Activated T-helper 17 cell treated with anti-CD3 and anti-CD28 coated beads, Interleukin-2, amount 50 U/mL, for 72 hours (primary cell): ENCODE measurements at regions not wholly inside any gene's neighbourhood (a gene's known extent, or its start where the extent isn't known, plus 50 kb on each side); places are given as distances from the start of the nearest gene placed in this dataset.

ENCODE experiments used
- ATAC-seq: fragments of 150-1000 bp; cut with Tn5 transposase; replicated peaks from 2 replicates; pipeline ENCODE4 v1.10.0; 2021; ENCODE audit warnings: mild to moderate bottlenecking, moderate library complexity
- H3K27ac Mint-ChIP-seq: one replicate; pipeline ENCODE4 v1.8.0; 2022; ENCODE audit warnings: mixed read lengths
- H3K27me3 Mint-ChIP-seq: one replicate; pipeline ENCODE4 v1.8.0; 2022; ENCODE audit warnings: mixed read lengths
- H3K36me3 Mint-ChIP-seq: one replicate; pipeline ENCODE4 v1.8.0; 2022; ENCODE audit warnings: low read depth, mild to moderate bottlenecking, mixed read lengths
- H3K4me1 Mint-ChIP-seq: one replicate; pipeline ENCODE4 v1.8.0; 2022; ENCODE audit warnings: mixed read lengths
- H3K4me3 Mint-ChIP-seq: one replicate; pipeline ENCODE4 v1.8.0; 2022; ENCODE audit warnings: mild to moderate bottlenecking, mixed read lengths
- H3K9me3 Mint-ChIP-seq: one replicate; pipeline ENCODE4 v1.8.0; 2022; ENCODE audit warnings: mixed read lengths

DNA sequence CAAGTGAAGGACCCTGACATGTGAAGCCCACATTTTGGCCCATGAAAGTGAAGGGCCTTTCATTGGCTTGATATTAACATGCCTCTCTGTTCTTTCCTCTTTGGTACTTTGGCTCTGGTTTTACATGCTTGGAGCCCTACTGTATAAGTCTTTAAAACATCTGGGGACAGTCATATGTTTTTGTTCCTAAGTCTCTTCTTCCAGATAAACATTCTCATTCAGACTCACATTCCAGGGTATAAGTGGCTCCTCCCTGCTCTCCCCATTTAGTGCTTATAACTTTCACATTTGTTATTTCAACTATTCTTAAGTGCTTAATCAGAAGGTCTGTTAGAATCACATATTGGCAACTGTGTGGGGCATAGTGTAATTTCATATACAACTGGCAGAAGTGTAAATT is 1932.2 kb upstream of the CELF4 start:
- no peaks in the 10 kb centered on the region for H3K27me3 Mint-ChIP-seq
- H3K27ac Mint-ChIP-seq = no peak overlapping the region
- H3K36me3 Mint-ChIP-seq = no peaks in the 10 kb centered on the region
- H3K9me3 Mint-ChIP-seq = peaks cover 18% of the 10 kb centered on the region
- H3K4me3 Mint-ChIP-seq = no peak overlapping the region
- H3K4me1 Mint-ChIP-seq = no peaks in the 10 kb centered on the region
- no peak for ATAC-seq

DNA sequence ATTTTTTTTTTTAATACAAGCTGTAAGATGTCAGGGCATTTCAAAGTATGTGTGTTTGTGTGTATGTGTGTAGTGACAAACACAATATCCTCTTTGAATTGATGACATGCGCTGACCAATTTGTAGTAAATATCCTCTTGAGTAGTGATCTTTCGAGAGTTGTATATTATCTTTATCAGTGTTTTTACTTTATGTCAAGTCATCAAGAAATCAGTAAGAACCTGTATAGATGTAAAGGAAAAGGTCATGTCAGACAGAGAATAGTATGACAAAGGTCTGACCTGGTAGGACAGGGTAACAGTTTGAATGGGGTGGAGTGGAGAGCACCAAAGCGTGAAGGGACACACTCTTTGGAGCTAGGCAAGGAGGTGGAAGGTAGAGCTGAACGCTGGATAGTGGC is 1931.4 kb upstream of the CELF4 start:
- no peak overlapping the region for H3K4me3 Mint-ChIP-seq
- no peaks in the 10 kb centered on the region for H3K27me3 Mint-ChIP-seq
- H3K27ac Mint-ChIP-seq = no peak overlapping the region
- H3K4me1 Mint-ChIP-seq = no peaks in the 10 kb centered on the region
- ATAC-seq = no peak
- H3K9me3 Mint-ChIP-seq = peaks cover 14% of the 10 kb centered on the region
- H3K36me3 Mint-ChIP-seq = no peaks in the 10 kb centered on the region

DNA sequence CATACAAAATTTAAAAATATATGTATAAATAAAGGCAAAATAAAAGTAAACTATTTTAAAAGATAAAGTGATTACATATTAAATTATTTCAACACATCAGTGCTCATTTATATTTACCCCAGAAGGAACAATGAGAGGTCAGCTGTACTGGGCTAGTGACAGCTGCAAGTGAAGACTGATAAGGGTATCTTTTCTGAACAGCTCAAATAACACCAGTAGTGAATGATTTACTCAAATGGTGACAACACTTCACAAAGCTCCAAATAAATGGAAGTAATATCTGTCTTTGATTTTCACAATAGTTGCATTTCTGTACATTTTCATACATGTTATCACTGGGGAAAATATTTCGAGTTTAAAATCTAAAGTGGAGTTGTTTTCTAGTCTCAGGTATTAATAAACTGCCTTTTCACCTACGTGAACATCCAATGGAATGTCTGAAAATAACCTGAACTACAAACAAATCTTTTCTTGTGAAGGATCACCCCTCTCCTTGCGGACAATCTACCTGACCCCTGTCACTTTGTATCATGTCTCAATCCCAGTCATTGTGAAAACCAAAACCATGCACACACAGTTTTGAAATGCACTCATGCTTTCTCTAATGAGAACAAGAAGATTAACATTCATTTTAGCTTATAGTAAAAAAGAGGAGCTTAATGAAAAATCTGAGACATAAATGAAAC is 1928.8 kb upstream of the CELF4 start:
- Mint-ChIP-seq H3K4me1 (no peaks in the 10 kb centered on the region), H3K9me3 (peaks cover 25% of the 10 kb centered on the region), H3K27ac (no peak overlapping the region), H3K36me3 (no peaks in the 10 kb centered on the region), H3K4me3 (no peak overlapping the region), H3K27me3 (no peaks in the 10 kb centered on the region)
- ATAC-seq = no peak

DNA sequence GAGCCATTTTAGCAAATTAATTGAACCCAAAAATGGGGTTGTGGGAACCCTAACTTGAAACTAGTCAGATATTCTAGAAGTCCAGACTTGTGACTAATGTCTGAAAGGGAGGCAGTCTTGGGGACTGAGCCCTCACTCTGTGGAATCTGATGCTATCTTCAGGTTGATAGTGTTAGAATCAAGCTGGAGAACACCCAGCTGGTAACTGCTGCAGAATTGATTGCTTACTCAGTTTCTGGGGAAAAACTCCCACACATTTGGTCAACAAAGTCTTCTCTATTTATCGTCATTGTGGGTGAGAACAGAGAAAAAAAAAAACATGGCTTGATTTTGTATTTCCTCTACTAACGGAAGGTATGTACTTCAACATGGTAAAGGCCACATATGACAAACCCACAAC is 1925.8 kb upstream of the CELF4 start:
- H3K27me3 Mint-ChIP-seq = no peaks in the 10 kb centered on the region
- H3K27ac Mint-ChIP-seq = no peak overlapping the region
- H3K4me1 Mint-ChIP-seq = no peaks in the 10 kb centered on the region
- no peak overlapping the region for H3K4me3 Mint-ChIP-seq
- H3K36me3 Mint-ChIP-seq = no peaks in the 10 kb centered on the region
- ATAC-seq = no peak
- H3K9me3 Mint-ChIP-seq = peaks cover 18% of the 10 kb centered on the region

DNA sequence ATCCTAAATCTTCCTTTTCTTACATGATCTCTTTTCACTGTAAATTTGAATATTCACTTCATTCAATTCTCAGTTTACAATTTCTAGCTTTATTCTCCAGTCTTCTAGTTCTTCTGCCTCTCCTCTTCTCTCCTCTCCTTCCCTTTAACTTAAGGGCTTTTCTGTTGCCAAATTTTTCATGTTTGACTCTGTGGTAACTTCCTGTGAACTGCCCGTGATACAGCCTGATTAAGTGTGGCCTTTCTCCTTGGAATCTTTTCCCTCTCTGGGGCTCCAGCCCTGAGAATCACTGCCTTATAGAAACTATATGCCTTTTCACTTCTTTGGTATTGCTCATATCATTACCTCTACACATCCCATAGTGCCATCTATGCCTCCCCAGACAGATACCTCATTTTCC is 1923.8 kb upstream of the CELF4 start:
- Mint-ChIP-seq H3K27ac (no peak overlapping the region), H3K9me3 (peaks cover 21% of the 10 kb centered on the region), H3K4me1 (no peaks in the 10 kb centered on the region), H3K4me3 (no peak overlapping the region), H3K27me3 (no peaks in the 10 kb centered on the region), H3K36me3 (no peaks in the 10 kb centered on the region)
- ATAC-seq = no peak

DNA sequence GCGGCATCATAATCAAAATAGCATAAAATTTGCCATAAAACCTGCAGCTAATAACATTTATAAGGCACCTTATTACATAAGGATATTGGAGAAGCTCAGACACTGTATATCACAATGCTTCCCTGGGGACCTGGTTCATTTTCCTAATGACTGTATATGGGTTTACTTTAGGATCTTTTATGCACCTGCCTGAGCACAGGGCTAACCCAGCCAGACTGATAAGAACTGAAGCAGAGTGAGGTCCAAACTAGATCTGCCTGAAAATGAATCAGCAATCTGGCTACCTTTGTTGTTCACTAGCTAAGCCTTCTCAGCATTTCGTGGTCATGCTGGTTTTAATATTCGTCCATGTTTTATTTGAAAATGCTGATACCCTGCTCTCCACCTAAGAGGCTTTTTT is 1922.3 kb upstream of the CELF4 start:
- Mint-ChIP-seq H3K4me1 (no peaks in the 10 kb centered on the region), H3K36me3 (no peaks in the 10 kb centered on the region), H3K9me3 (peaks cover 21% of the 10 kb centered on the region), H3K27me3 (no peaks in the 10 kb centered on the region), H3K27ac (no peak overlapping the region), H3K4me3 (no peak overlapping the region)
- ATAC-seq = no peak

DNA sequence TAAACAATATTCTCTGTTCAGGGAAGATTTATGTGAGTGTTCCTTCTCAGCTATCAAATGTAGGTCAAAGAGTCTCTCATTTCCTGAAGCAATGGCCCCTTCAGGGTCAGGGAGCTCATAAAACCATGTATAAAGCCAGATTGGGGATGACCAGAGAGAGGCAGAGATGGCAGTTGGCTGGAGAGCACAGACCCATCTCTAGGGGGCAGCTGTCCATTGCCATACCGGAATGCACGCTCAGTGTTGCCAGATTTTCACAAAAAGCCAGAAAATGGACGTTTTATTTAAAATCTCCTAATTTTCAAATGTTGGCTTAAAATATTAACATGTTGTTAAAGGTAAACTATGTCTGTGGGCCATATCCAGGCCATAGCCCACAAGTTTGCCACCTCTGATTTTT is 1920.7 kb upstream of the CELF4 start:
- Mint-ChIP-seq H3K27me3 (no peaks in the 10 kb centered on the region), H3K36me3 (no peaks in the 10 kb centered on the region), H3K9me3 (peaks cover 17% of the 10 kb centered on the region), H3K27ac (no peak overlapping the region), H3K4me1 (no peaks in the 10 kb centered on the region), H3K4me3 (no peak overlapping the region)
- no peak for ATAC-seq

DNA sequence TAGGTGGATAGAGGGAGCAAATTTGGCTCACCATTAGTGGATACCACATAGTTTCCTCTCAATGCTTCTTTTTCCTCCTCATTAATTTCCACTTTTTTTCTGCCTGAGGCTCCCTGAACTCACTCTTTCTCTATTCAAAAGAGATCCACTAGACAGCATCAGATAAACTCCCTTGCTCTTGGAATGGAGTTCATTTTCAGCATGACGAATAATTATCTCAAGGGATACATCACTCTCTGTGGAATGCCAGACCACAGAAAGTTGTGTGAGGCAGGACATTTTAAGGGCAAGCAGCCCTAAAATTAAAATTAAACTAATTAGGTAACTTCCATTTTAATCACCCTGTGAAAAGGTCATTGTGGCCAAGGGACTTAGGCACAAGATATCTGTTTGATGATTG is 1920.1 kb upstream of the CELF4 start:
- Mint-ChIP-seq H3K4me1 (no peaks in the 10 kb centered on the region), H3K9me3 (peaks cover 16% of the 10 kb centered on the region), H3K27me3 (no peaks in the 10 kb centered on the region), H3K36me3 (no peaks in the 10 kb centered on the region), H3K4me3 (no peak overlapping the region), H3K27ac (no peak overlapping the region)
- ATAC-seq = no peak

DNA sequence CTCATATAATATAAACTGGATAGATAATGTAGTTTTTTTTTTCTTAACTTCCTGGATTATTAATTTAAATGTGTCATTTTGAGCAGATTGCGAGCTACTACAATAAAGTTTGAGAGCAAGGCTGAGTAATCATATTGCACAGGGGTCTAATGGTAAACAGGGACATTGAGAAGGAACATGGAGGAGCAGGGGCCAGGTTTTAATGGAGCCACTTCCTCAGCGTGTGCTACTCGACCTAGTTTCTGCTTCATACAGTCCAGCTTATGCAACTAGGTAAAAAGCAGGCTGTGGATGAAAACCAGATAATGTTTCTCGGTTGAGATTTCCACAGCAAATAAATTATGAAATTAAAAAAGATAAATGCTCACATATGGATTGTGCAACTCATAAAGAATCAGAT is 1915.7 kb upstream of the CELF4 start:
- Mint-ChIP-seq H3K27ac (no peak overlapping the region), H3K4me3 (no peak overlapping the region), H3K27me3 (no peaks in the 10 kb centered on the region), H3K36me3 (no peaks in the 10 kb centered on the region), H3K4me1 (no peaks in the 10 kb centered on the region), H3K9me3 (peaks cover 8% of the 10 kb centered on the region)
- ATAC-seq = no peak

DNA sequence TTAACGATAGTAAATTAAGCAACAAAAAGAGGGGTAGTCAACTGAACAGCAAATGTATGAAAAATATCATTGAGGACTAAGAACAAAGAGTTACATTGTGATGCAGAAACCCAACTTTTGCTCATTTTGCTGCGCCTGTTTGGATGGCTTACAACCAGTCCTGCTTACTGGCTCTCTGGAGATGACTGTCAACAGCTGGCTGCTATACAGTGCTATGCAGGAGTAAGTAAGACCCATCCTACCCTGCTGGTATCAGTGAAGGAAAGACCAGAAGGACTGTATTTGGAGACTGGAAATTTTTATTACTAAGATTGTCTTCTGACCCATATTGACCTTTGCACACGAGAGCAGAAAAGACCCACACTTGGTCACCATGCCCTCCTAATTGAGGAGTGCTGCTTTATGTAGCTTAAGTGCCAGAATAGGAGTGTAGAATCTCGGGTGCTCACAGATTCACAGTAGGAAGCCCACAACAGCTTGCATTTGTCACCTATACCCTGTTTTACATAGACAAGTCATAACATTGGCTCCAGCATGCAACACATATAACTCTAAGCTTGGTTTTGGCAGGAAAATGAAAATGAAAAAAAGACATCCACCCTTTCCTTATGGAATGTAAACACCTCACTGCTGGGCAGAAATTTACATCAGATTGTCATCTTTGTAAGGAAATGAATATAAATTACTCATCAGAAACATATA is 1915.0 kb upstream of the CELF4 start:
- ATAC-seq = no peak
- Mint-ChIP-seq H3K9me3 (peaks cover 8% of the 10 kb centered on the region), H3K27me3 (no peaks in the 10 kb centered on the region), H3K27ac (no peak overlapping the region), H3K36me3 (no peaks in the 10 kb centered on the region), H3K4me1 (no peaks in the 10 kb centered on the region), H3K4me3 (no peak overlapping the region)

DNA sequence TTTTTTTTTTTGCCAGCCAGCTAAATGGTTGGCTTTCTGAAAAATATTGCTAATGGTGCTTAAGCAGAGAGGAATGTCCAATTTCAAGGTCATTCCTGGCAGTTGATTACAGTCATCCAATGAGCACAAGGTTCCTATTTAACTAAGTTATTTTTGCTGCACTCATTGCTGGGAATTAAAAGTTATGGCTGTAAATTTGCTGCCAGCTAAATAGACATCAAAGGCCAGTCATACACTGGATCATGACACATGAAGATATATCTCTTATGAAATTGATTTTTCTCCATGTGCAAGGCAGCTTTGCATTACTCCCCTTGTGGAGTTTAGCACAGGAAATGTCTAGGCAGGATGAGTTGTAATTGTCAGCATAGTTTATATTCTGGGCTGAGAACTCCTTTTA is 1898.4 kb upstream of the CELF4 start:
- no peaks in the 10 kb centered on the region for H3K27me3 Mint-ChIP-seq
- ATAC-seq = no peak
- H3K4me1 Mint-ChIP-seq = no peaks in the 10 kb centered on the region
- H3K9me3 Mint-ChIP-seq = peaks cover 12% of the 10 kb centered on the region
- H3K4me3 Mint-ChIP-seq = no peak overlapping the region
- no peak overlapping the region for H3K27ac Mint-ChIP-seq
- H3K36me3 Mint-ChIP-seq = no peaks in the 10 kb centered on the region

DNA sequence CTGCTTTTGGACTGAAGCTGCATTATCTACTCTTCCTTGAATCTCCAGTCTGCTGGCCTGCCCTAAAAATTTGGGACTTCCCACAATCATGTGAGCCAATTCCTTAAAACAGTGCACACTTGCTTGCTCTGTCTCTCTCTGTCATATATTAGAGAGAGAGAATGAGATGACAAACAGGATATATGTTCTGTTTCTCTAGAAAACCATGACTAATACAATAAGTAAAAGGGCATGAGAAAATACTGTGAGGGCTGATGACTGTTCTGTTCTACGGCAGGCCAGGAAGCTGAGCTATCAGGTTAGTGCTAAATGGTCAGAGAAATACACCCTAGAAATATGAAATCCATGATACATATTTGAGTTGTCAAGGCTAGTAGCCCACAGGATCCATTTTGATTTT is 1896.8 kb upstream of the CELF4 start:
- H3K4me1 Mint-ChIP-seq = no peaks in the 10 kb centered on the region
- H3K9me3 Mint-ChIP-seq = peaks cover 9% of the 10 kb centered on the region
- H3K27me3 Mint-ChIP-seq = no peaks in the 10 kb centered on the region
- no peak for ATAC-seq
- no peak overlapping the region for H3K27ac Mint-ChIP-seq
- H3K36me3 Mint-ChIP-seq = no peaks in the 10 kb centered on the region
- no peak overlapping the region for H3K4me3 Mint-ChIP-seq

DNA sequence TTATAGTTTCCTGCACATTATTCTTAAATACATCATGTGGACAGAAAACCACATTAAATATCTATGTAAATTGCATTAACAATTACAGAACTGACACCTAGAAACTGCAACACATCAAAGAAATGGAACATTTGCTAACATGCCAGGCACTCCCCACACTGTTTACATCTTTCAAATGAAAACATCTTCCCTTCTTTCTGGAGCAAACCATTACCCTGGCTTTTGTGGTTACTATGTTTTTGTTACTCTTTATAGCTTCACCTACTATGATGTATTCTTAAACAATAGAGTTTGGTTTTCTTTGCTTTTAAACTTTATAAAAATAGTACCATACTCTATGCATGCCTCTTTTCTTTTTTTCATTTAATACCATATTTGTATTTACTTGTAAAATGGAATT is 1894.5 kb upstream of the CELF4 start:
- no peak for ATAC-seq
- H3K9me3 Mint-ChIP-seq = peaks cover 13% of the 10 kb centered on the region
- H3K4me3 Mint-ChIP-seq = no peak overlapping the region

DNA sequence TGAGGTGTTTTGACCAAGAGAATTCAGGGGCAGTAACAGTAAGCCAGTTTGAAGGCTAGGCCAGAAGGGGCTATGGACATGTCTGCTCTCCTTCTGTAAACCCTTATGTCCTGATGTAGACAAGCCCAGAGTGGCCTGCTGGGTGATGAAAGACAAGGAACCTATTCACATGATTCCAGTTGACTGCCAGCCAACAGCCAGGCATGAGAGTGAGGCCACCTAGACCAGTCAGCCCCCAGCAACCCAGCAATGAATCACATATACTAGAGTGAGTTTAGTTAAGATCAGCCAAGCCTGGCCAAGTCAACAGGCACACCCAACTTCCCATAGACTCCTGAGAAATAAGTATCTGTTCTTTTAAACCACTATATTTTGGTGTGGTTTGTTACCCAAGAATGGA is 1889.7 kb upstream of the CELF4 start:
- H3K27me3 Mint-ChIP-seq = no peaks in the 10 kb centered on the region

More for the DNA sequence above, 1894.5 kb upstream of the CELF4 start:
- Mint-ChIP-seq H3K27me3 (no peaks in the 10 kb centered on the region), H3K27ac (no peak overlapping the region), H3K36me3 (no peaks in the 10 kb centered on the region), H3K4me1 (no peaks in the 10 kb centered on the region)

DNA sequence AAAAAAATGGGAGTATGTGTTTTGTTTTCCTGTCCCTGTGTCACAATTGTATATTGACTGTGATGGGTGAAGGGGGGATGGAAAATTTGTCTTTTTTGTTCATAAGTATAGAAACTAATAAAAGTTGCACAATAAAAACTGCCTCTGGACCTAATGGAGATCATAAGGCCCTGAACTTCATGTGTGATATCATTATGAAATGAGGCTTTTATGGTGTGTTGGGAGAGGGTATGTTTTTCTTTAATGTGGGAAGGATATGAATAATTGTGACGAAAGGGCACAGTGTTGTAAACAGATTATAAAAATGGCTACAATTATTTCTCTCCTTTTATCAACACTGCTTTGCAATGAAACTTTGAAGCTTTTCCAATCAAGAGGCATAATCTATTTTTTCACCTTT is 1889.3 kb upstream of the CELF4 start:
- Mint-ChIP-seq H3K9me3 (peaks cover 13% of the 10 kb centered on the region), H3K4me3 (no peak overlapping the region), H3K4me1 (no peaks in the 10 kb centered on the region), H3K27ac (no peak overlapping the region), H3K27me3 (no peaks in the 10 kb centered on the region), H3K36me3 (no peaks in the 10 kb centered on the region)
- no peak for ATAC-seq

More for the DNA sequence above, 1889.7 kb upstream of the CELF4 start:
- H3K36me3 Mint-ChIP-seq = no peaks in the 10 kb centered on the region
- H3K4me3 Mint-ChIP-seq = no peak overlapping the region
- H3K4me1 Mint-ChIP-seq = no peaks in the 10 kb centered on the region
- H3K9me3 Mint-ChIP-seq = peaks cover 13% of the 10 kb centered on the region
- ATAC-seq = no peak
- no peak overlapping the region for H3K27ac Mint-ChIP-seq
